Smooth muscle cell (in vitro differentiated cells): ENCODE measurements at regions not wholly inside any gene's neighbourhood (a gene's known extent, or its start where the extent isn't known, plus 50 kb on each side); places are given as distances from the start of the nearest gene placed in this dataset.

Experiments used
- DNase-seq: peaks from one replicate; lab custom pipeline; 2025; ENCODE audit not compliant: unreplicated experiment; lab: John Stamatoyannopoulos, UW
- H2AFZ ChIP-seq: fragments of 200-600 bp; sonication (generic); 2 replicates; pipeline ENCODE4 v1.6.0; 2016; ENCODE audit warnings: antibody characterized with exemption, low read depth, mild to moderate bottlenecking
- H3F3A ChIP-seq: fragments of 200-600 bp; sonication (generic); 2 replicates; pipeline ENCODE4 v1.6.0; 2017; ENCODE audit warnings: antibody characterized with exemption, low read depth
- H3K27ac ChIP-seq: fragments of 200-600 bp; sonication (generic); 2 replicates; pipeline ENCODE4 v1.5.1; 2016; ENCODE audit warnings: low read depth, mild to moderate bottlenecking
- H3K27me3 ChIP-seq: fragments of 200-600 bp; sonication (generic); 2 replicates; pipeline ENCODE4 v1.6.1; 2016; ENCODE audit warnings: low read depth, mild to moderate bottlenecking
- H3K36me3 ChIP-seq: fragments of 200-600 bp; sonication (generic); 2 replicates; pipeline ENCODE4 v1.5.1; 2016; ENCODE audit warnings: low read depth
- H3K4me1 ChIP-seq: fragments of 200-600 bp; sonication (generic); 2 replicates; pipeline ENCODE4 v1.5.1; 2016; ENCODE audit warnings: low read depth
- H3K4me2 ChIP-seq: fragments of 200-600 bp; sonication (generic); 2 replicates; pipeline ENCODE4 v1.6.0; 2016; ENCODE audit warnings: mild to moderate bottlenecking
- H3K4me3 ChIP-seq: fragments of 200-600 bp; sonication (generic); 2 replicates; pipeline ENCODE4 v1.5.1; 2016; ENCODE audit warnings: mild to moderate bottlenecking
- H3K79me2 ChIP-seq: fragments of 200-600 bp; sonication (generic); 2 replicates; pipeline ENCODE4 v1.6.0; 2016; ENCODE audit warnings: low read depth, mild to moderate bottlenecking
- H3K9ac ChIP-seq: fragments of 200-600 bp; sonication (generic); 2 replicates; pipeline ENCODE4 v1.6.0; 2016; ENCODE audit warnings: low read depth
- H3K9me3 ChIP-seq: fragments of 200-600 bp; sonication (generic); replicated peaks from 2 replicates; pipeline ENCODE4 v1.5.1; 2016; ENCODE audit warnings: low read depth
- H4K20me1 ChIP-seq: fragments of 200-600 bp; sonication (generic); 2 replicates; pipeline ENCODE4 v1.6.0; 2016; ENCODE audit warnings: low read depth
- WGBS: methylation state at CpG from one replicate; pipeline ENCODE4 v1.1.7; 2016; ENCODE audit warnings: low lambda C conversion rate; 5-methylcytosine and 5-hydroxymethylcytosine counted together
- TF ChIP-seq, protein P1 (sequence below): fragments of 200-600 bp; sonication (generic); IDR thresholded peaks from 2 replicates; pipeline ENCODE4 v1.5.1; 2017; ENCODE audit warnings: borderline replicate concordance, mild to moderate bottlenecking, antibody characterized with exemption; ENCODE audit not compliant: insufficient read depth, poor library complexity, severe bottlenecking

DNA sequence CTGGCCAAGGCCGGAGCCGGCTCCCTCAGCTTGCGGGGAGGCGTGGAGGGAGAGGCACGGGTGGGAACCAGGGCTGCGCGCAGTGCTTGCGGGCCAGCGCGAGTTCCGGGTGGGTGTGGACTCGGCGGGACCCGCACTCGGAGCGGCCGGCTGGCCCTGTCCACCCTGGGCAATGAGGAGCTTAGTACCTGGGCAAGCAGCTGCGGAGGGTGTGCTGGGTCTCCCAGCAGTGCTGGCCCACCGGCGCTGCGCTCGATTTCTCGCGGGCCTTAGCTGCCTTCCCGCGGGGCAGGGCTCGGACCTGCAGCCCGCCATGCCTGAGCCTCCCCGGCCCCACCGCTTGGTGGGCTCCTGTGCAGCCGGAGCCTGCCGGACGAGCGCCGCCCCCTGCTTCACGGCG lies 91.4 kb upstream of the MAN1A1 start:
- 98% methylated on average over 34 of the region's 37 CpGs for WGBS
- TF ChIP-seq, protein P1, sequence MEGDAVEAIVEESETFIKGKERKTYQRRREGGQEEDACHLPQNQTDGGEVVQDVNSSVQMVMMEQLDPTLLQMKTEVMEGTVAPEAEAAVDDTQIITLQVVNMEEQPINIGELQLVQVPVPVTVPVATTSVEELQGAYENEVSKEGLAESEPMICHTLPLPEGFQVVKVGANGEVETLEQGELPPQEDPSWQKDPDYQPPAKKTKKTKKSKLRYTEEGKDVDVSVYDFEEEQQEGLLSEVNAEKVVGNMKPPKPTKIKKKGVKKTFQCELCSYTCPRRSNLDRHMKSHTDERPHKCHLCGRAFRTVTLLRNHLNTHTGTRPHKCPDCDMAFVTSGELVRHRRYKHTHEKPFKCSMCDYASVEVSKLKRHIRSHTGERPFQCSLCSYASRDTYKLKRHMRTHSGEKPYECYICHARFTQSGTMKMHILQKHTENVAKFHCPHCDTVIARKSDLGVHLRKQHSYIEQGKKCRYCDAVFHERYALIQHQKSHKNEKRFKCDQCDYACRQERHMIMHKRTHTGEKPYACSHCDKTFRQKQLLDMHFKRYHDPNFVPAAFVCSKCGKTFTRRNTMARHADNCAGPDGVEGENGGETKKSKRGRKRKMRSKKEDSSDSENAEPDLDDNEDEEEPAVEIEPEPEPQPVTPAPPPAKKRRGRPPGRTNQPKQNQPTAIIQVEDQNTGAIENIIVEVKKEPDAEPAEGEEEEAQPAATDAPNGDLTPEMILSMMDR: no peak
- no peaks in the 10 kb centered on the region for H3K9me3 ChIP-seq
- H3K4me1 ChIP-seq: peaks cover 3% of the 10 kb centered on the region
- no peaks in the 10 kb centered on the region for H4K20me1 ChIP-seq
- H3K27ac ChIP-seq: no peak overlapping the region
- H3K79me2 ChIP-seq: no peaks in the 10 kb centered on the region
- no peaks in the 10 kb centered on the region for H3K27me3 ChIP-seq
- H3F3A ChIP-seq: peaks cover 4% of the 10 kb centered on the region
- H3K4me3 ChIP-seq: no peak overlapping the region
- H2AFZ ChIP-seq: no peak overlapping the region
- no peak overlapping the region for H3K9ac ChIP-seq
- no peak overlapping the region for H3K4me2 ChIP-seq
- H3K36me3 ChIP-seq: no peaks in the 10 kb centered on the region
- no peak for DNase-seq

DNA sequence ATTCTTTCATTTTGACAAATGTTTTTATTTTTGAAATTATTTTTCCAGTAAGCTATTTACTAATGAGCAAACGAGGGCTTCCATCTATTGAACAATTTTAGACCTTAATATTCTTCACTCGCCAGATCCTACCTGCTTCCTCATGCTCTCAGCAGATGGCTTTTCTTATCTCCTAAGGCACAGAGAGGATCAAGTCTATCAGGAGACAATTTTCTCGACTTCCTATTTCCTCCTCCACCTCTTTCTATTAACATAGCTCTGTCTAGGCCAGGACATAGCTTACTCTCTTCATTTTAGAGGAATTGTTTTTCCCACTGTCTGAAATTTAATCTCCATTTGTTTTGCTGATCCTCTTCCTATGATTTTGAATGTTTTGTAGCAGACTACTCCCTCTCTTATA lies 87.0 kb upstream of the MAN1A1 start:
- no peaks in the 10 kb centered on the region for H3F3A ChIP-seq
- no peaks in the 10 kb centered on the region for H3K36me3 ChIP-seq
- TF ChIP-seq, protein P1: no peak
- H2AFZ ChIP-seq: no peak overlapping the region
- no peaks in the 10 kb centered on the region for H3K27me3 ChIP-seq
- H3K4me2 ChIP-seq: no peak overlapping the region
- no peaks in the 10 kb centered on the region for H4K20me1 ChIP-seq
- H3K4me1 ChIP-seq: no peaks in the 10 kb centered on the region
- no peaks in the 10 kb centered on the region for H3K79me2 ChIP-seq
- DNase-seq: no peak
- no peaks in the 10 kb centered on the region for H3K9me3 ChIP-seq
- H3K27ac ChIP-seq: no peak overlapping the region
- no peak overlapping the region for H3K4me3 ChIP-seq
- H3K9ac ChIP-seq: no peak overlapping the region
- WGBS: 81% methylated on average over 3 of the region's 3 CpGs

DNA sequence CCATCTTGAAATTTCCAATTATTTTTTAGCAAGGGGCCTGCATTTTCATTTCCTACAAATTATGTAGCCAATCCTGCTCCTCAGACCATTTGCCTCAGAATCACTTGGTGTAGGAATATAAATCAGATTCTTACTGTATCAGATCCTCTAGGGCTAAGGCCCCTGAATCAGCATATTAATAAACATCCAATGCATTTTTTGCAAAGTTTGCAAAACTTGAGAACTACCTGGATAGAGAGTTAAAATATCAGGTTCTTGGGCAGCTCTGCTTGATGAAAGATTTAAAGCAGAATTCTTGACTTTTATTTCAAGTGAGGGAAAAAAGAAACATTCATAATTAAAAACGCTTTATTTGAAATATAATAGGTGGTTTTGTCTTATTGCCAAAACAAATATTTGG lies 82.2 kb upstream of the MAN1A1 start:
- WGBS: 97% methylated on average over 1 of the region's 1 CpG
- DNase-seq: no peak
- no peak overlapping the region for H3K9ac ChIP-seq
- H3K4me2 ChIP-seq: no peak overlapping the region
- no peaks in the 10 kb centered on the region for H3F3A ChIP-seq
- H2AFZ ChIP-seq: no peak overlapping the region
- H3K79me2 ChIP-seq: no peaks in the 10 kb centered on the region
- H3K4me1 ChIP-seq: no peaks in the 10 kb centered on the region
- H3K27me3 ChIP-seq: no peaks in the 10 kb centered on the region
- H3K4me3 ChIP-seq: no peak overlapping the region
- H3K9me3 ChIP-seq: no peaks in the 10 kb centered on the region
- H4K20me1 ChIP-seq: no peaks in the 10 kb centered on the region
- TF ChIP-seq, protein P1: no peak
- no peak overlapping the region for H3K27ac ChIP-seq
- H3K36me3 ChIP-seq: no peaks in the 10 kb centered on the region

DNA sequence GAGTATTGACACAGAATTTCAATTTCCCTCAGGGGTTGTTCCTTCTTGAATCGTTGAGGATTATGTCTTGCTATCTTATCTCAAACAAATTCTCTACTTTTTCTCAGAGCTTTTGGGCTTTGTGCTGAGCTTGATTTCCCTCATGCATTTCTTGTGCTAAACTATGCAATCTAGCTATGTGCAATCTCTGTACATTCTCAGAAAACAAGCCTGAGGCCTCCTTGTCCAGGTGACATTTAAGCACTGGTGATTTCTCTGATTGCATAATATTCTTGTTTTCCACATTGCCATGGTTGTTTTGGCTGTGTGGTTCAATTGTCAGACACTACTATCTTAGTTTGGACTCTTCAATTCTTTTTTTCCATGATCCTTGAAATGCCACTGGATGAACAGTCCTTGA lies 81.2 kb upstream of the MAN1A1 start:
- H3K27ac ChIP-seq: no peak overlapping the region
- H3F3A ChIP-seq: no peaks in the 10 kb centered on the region
- no peaks in the 10 kb centered on the region for H3K27me3 ChIP-seq
- no peaks in the 10 kb centered on the region for H4K20me1 ChIP-seq
- 33% methylated on average over 1 of the region's 1 CpG for WGBS
- DNase-seq: no peak
- H2AFZ ChIP-seq: no peak overlapping the region
- H3K36me3 ChIP-seq: no peaks in the 10 kb centered on the region
- TF ChIP-seq, protein P1: no peak
- no peaks in the 10 kb centered on the region for H3K79me2 ChIP-seq
- H3K9ac ChIP-seq: no peak overlapping the region
- H3K4me2 ChIP-seq: no peak overlapping the region
- H3K4me3 ChIP-seq: no peak overlapping the region
- H3K4me1 ChIP-seq: no peaks in the 10 kb centered on the region
- no peaks in the 10 kb centered on the region for H3K9me3 ChIP-seq
